Neural cell (in vitro differentiated cells): ENCODE measurements at regions not wholly inside any gene's neighbourhood (a gene's known extent, or its start where the extent isn't known, plus 50 kb on each side); places are given as distances from the start of the nearest gene placed in this dataset.

Source experiments
- H2AFZ ChIP-seq: fragments of 200-600, 300-800 bp; sonication (generic), shearing (Covaris generic); 2 replicates; pipeline ENCODE4 v1.6.0; 2014; ENCODE audit warnings: low read depth, mild to moderate bottlenecking, antibody characterized with exemption, low read length, moderate library complexity
- H3F3A ChIP-seq: fragments of 200-600 bp; shearing (Covaris generic); 2 replicates; pipeline ENCODE4 v1.6.1; 2016; ENCODE audit warnings: mild to moderate bottlenecking, moderate library complexity, mixed read lengths, antibody characterized with exemption, low read length; ENCODE audit not compliant: insufficient read depth, poor library complexity, severe bottlenecking
- H3K27ac ChIP-seq: fragments of 200-600, 300-800 bp; sonication (generic), shearing (Covaris generic); 2 replicates; pipeline ENCODE4 v1.5.1; 2014; ENCODE audit warnings: mild to moderate bottlenecking, low read length, moderate library complexity
- H3K27me3 ChIP-seq: fragments of 300-800, 200-600 bp; sonication (generic), shearing (Covaris generic); 2 replicates; pipeline ENCODE4 v1.6.0; 2014; ENCODE audit warnings: mild to moderate bottlenecking, low read depth, low read length, moderate library complexity; ENCODE audit not compliant: insufficient read depth
- H3K36me3 ChIP-seq: fragments of 300-800, 200-600 bp; sonication (generic), shearing (Covaris generic); 2 replicates; pipeline ENCODE4 v1.5.1; 2014; ENCODE audit warnings: mild to moderate bottlenecking, antibody characterized with exemption, low read length, moderate library complexity; ENCODE audit not compliant: insufficient read depth
- H3K4me2 ChIP-seq: fragments of 300-800, 200-600 bp; sonication (generic), shearing (Covaris generic); 2 replicates; pipeline ENCODE4 v1.6.0; 2014; ENCODE audit warnings: mild to moderate bottlenecking, low read length
- H3K4me3 ChIP-seq: fragments of 300-800, 200-600 bp; sonication (generic), shearing (Covaris generic); 2 replicates; pipeline ENCODE4 v1.5.1; 2014; ENCODE audit warnings: mild to moderate bottlenecking, low read length, moderate library complexity
- H3K79me2 ChIP-seq: fragments of 200-600 bp; shearing (Covaris generic); replicated peaks from 2 replicates; pipeline ENCODE4 v1.6.0; 2014; ENCODE audit warnings: mild to moderate bottlenecking, low read length, moderate library complexity; ENCODE audit not compliant: insufficient read depth
- H3K9ac ChIP-seq: fragments of 300-800, 200-600 bp; sonication (generic), shearing (Covaris generic); 2 replicates; pipeline ENCODE4 v1.6.1; 2016; ENCODE audit warnings: mild to moderate bottlenecking, low read length, mixed read lengths
- H3K9me2 ChIP-seq: fragments of 200-600 bp; shearing (Covaris generic); 2 replicates; pipeline ENCODE4 v1.6.1; 2016; ENCODE audit warnings: mild to moderate bottlenecking, low read length, mixed read lengths; ENCODE audit not compliant: insufficient read depth
- H3K9me3 ChIP-seq: fragments of 200-600, 300-800 bp; sonication (generic), shearing (Covaris generic); 2 replicates; pipeline ENCODE4 v1.6.1; 2016; ENCODE audit warnings: mild to moderate bottlenecking, mixed run types, low read length, moderate library complexity, mixed read lengths
- H4K20me1 ChIP-seq: fragments of 200-600 bp; shearing (Covaris generic); 2 replicates; pipeline ENCODE4 v1.6.1; 2016; ENCODE audit warnings: mild to moderate bottlenecking, mixed run types; ENCODE audit not compliant: insufficient read depth
- CTCF ChIP-seq: fragments of 450-650 bp; IDR thresholded peaks from 2 replicates; pipeline ENCODE4 v1.5.1; 2014; ENCODE audit warnings: antibody characterized with exemption, mild to moderate bottlenecking, moderate library complexity; ENCODE audit not compliant: poor library complexity, severe bottlenecking
- EP300 ChIP-seq: fragments of 450-650 bp; conservative IDR thresholded peaks from 2 replicates; pipeline ENCODE4 v1.6.1; 2014; ENCODE audit warnings: antibody characterized with exemption, mild to moderate bottlenecking, moderate library complexity; ENCODE audit not compliant: poor library complexity, severe bottlenecking
- EZH2 ChIP-seq: fragments of 200-600, 300-800 bp; shearing (Covaris generic), sonication (generic); IDR thresholded peaks from 2 replicates; pipeline ENCODE4 v1.6.1; 2014; ENCODE audit warnings: antibody characterized with exemption, low read length, borderline replicate concordance, mild to moderate bottlenecking; ENCODE audit not compliant: insufficient read depth, poor library complexity, severe bottlenecking
- MXI1 ChIP-seq: fragments of 450-650 bp; conservative IDR thresholded peaks from 2 replicates; pipeline ENCODE4 v1.6.1; 2014; ENCODE audit warnings: antibody characterized with exemption, mild to moderate bottlenecking; ENCODE audit not compliant: poor library complexity, severe bottlenecking
- POLR2AphosphoS5 ChIP-seq: IDR thresholded peaks from 2 replicates; pipeline ENCODE4 v1.6.1; 2012
- RAD21 ChIP-seq: fragments of 450-650 bp; conservative IDR thresholded peaks from 2 replicates; pipeline ENCODE4 v1.6.1; 2014; ENCODE audit warnings: antibody characterized with exemption, mild to moderate bottlenecking, moderate library complexity
- REST ChIP-seq: IDR thresholded peaks from 2 replicates; pipeline ENCODE4 v1.6.1; 2012; ENCODE audit warnings: borderline replicate concordance
- SMC3 ChIP-seq: fragments of 450-650 bp; conservative IDR thresholded peaks from 2 replicates; pipeline ENCODE4 v1.6.1; 2014; ENCODE audit warnings: antibody characterized with exemption, mild to moderate bottlenecking, moderate library complexity; ENCODE audit not compliant: poor library complexity
- TAF1 ChIP-seq: IDR thresholded peaks from 2 replicates; pipeline ENCODE4 v1.6.1; 2012; ENCODE audit warnings: low read depth

DNA sequence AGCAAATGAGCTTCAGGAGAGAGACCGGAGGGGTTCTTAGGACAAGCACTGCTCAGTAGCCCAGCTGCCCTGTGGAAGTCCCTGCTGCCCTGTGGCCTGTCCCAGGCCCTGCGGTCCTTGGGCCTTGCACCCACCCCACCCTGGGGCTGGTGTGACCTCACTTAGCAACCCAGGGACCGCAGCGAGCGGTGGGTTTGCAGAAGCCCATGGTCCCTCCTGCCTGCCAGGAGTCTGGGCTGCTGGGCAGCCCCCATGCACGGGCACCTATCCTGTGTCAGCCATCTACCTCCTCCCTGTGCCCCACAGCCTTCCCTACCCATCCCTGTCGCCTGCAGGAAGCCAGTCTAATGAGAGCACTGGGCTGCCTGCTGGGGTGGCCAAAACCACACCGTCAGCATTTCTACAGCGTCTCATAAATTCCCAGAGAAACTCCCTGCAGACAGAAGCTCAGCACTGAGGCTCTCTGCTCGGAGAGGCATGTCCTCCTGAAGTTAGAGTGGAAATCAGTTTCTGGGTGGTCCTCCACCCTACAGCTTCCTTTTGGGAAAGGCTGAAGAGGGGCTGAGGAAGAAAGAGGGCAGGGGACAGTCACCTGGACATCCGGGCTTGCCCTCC is 231.1 kb upstream of the HS6ST1 start:
- Histone ChIP-seq H3K9me3 (no peaks in the 10 kb centered on the region), H3K27me3 (no peaks in the 10 kb centered on the region), H3K9ac (no peak overlapping the region), H3K36me3 (no peaks in the 10 kb centered on the region), H4K20me1 (no peaks in the 10 kb centered on the region), H3K9me2 (no peaks in the 10 kb centered on the region), H2AFZ (no peak overlapping the region), H3K79me2 (no peaks in the 10 kb centered on the region), H3F3A (no peaks in the 10 kb centered on the region), H3K27ac (no peak overlapping the region), H3K4me2 (no peak overlapping the region), H3K4me3 (no peak overlapping the region)
- TF ChIP-seq EP300 = no peak
- no peak for TF ChIP-seq POLR2AphosphoS5
- TF ChIP-seq EZH2 = no peak

GRCh38 chr2:128550389-128550788 is 231.7 kb upstream of the HS6ST1 start:
- Histone ChIP-seq H3K27ac (no peak overlapping the region), H3K4me3 (no peak overlapping the region), H3K4me2 (no peak overlapping the region), H3K9me3 (no peaks in the 10 kb centered on the region), H3K27me3 (no peaks in the 10 kb centered on the region), H3K36me3 (no peaks in the 10 kb centered on the region), H4K20me1 (no peaks in the 10 kb centered on the region), H3K79me2 (no peaks in the 10 kb centered on the region), H3K9ac (no peak overlapping the region), H3K9me2 (no peaks in the 10 kb centered on the region), H2AFZ (no peak overlapping the region), H3F3A (no peaks in the 10 kb centered on the region)
- TF ChIP-seq REST (no peak), POLR2AphosphoS5 (no peak), CTCF (no peak), TAF1 (no peak), RAD21 (no peak), EP300 (no peak), EZH2 (no peak), MXI1 (no peak), SMC3 (no peak)
